ENCODE measurements at regions not wholly inside any gene's neighbourhood (a gene's known extent, or its start where the extent isn't known, plus 50 kb on each side); places are given as distances from the start of the nearest gene placed in this dataset.

DNA sequence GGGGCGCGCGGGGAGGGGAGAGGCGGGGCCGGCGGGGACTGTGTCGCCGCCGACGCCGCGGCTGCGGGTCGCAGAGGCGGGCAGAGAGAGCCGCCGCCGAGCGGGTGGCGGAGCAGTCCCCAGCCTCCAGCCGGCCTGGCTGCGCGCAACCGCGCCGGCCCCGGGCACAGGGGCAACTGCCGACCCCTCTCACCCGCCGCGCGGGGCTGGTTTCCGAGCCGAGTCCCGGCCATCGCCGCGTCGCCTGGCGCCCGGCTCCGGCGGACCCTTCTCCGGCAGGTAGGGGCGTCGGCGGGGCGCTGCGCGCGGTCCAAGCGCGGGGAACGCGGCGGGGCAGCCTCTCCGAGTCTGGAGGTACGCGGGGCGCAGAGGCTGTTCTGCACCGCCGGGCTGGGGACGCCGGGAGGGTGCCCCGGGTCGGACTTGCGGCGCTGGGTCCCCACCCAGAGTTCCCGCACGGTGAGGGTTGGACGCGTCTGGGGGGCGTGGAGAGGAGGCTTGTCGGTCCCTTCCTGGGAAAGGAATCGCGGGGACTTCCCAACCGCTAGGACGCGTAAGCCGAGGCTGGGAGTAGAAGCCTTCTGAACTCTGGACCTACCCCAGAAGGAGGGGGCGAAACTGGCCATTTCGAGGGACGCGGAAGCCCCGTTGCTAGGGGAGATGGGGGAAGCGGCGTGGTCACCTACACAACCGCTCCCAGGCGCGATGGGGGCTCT, 133.6 kb upstream of the MYO16 start:
- intact Hi-C loops (cut with DNase I), result no loop called here
- ATAC-seq (peak in 2 of 4 donors; percentile 51 to 59), FAIRE-seq (no peak), DNase-seq (peak in 2 of 6 donors; percentile 62 to 64)
- Histone ChIP-seq H3K9me3 (no peaks in the 10 kb centered on the region), H3K27ac (no peak overlapping the region), H3K4me1 (no peaks in the 10 kb centered on the region), H3K36me3 (no peaks in the 10 kb centered on the region), H3K4me3 (peak overlapping the region in 1 of 4 donors; percentile 26), H3K27me3 (peaks cover 0 to 14% (median 0%) of the 10 kb centered on the region in 4 donors)
- WGBS, 2 donors, result 1% methylated on average over 56 to 90 of the region's 90 CpGs
- TF ChIP-seq, protein P1, sequence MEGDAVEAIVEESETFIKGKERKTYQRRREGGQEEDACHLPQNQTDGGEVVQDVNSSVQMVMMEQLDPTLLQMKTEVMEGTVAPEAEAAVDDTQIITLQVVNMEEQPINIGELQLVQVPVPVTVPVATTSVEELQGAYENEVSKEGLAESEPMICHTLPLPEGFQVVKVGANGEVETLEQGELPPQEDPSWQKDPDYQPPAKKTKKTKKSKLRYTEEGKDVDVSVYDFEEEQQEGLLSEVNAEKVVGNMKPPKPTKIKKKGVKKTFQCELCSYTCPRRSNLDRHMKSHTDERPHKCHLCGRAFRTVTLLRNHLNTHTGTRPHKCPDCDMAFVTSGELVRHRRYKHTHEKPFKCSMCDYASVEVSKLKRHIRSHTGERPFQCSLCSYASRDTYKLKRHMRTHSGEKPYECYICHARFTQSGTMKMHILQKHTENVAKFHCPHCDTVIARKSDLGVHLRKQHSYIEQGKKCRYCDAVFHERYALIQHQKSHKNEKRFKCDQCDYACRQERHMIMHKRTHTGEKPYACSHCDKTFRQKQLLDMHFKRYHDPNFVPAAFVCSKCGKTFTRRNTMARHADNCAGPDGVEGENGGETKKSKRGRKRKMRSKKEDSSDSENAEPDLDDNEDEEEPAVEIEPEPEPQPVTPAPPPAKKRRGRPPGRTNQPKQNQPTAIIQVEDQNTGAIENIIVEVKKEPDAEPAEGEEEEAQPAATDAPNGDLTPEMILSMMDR (IDR thresholded peaks at IDR 0.05), result no peak

DNA sequence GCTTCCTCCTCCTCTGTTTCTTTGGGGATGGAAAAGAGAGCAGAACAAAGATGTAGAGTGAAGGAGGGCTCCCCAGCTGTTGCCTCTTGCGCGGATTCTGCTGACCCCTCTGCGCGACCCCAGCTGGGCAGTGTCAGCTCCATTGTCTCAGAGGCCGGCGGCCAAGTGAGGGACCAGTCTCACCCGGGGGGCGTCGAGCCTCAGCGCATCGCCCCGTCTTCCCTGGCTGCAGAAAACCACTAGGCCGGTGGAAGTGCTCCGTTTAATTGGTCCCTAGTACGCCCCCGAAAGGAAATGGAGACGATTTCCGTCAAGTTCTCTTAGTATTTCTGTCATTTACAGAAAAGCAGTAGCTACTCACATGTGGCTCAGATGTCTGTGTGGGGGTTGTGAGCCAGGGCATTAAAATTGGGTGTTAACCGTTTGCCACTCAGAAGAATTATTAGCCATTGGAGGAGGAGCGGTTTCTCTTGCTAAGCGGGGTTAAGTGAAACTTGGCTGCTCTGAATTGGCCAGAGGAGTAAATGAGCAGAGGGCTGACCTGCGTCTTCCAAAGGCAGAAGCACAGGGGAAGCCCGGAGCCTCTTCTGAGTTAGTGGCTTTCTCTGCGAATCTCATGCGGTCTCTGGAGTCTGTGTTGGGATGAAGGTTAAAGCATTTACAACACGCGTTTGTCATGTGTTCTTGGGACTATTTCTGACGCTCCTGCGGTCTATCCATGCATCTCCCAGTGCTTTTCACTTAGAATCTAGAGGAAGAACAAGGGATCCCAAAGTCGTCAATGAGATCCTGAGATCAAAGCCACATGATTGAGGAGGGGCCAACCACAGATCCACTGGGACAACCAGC, 132.8 kb upstream of the MYO16 start:
- DNase-seq (no peak), FAIRE-seq (no peak), ATAC-seq (peak in 2 of 4 donors; percentile 28 to 32)
- Histone ChIP-seq H3K36me3 (no peaks in the 10 kb centered on the region), H3K4me1 (no peaks in the 10 kb centered on the region), H3K27ac (no peak overlapping the region), H3K4me3 (peak overlapping the region in 1 of 4 donors; percentile 26), H3K9me3 (no peaks in the 10 kb centered on the region), H3K27me3 (peaks cover 0 to 14% (median 0%) of the 10 kb centered on the region in 4 donors)
- intact Hi-C loops (cut with DNase I), result no loop called here
- TF ChIP-seq, protein P1 (IDR thresholded peaks at IDR 0.05), result no peak
- 4 to 5% methylated on average over 30 of the region's 30 CpGs for WGBS, 2 donors

DNA sequence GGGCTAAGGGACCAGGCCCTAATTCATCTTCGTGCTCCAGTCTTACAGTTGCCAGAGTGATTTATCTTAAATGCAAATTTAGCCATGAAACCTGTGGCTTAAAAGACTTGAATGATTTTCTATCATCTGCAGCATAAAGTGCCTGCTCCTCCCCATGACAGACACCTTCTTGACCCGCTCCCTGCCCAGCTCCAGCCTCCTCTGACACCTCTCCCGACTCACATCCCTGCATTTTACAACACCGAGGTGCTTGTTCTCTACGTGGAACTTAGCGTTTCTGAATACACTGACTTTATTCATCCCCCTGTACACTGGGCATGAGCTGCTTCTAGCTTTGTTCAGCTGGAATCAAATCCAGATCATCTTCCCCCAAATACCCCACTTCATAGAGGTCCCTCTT, 128.7 kb upstream of the MYO16 start:
- TF ChIP-seq, protein P1 (IDR thresholded peaks at IDR 0.05), result no peak
- Histone ChIP-seq H3K9me3 (no peaks in the 10 kb centered on the region), H3K36me3 (no peaks in the 10 kb centered on the region), H3K27ac (no peak overlapping the region), H3K4me3 (no peak overlapping the region), H3K4me1 (no peaks in the 10 kb centered on the region), H3K27me3 (peaks cover 0 to 9% (median 0%) of the 10 kb centered on the region in 4 donors)
- DNase-seq (no peak), FAIRE-seq (no peak), ATAC-seq (no peak)
- intact Hi-C loops (cut with DNase I), result no loop called here
- 37 to 58% methylated on average over 6 of the region's 6 CpGs for WGBS, 2 donors

DNA sequence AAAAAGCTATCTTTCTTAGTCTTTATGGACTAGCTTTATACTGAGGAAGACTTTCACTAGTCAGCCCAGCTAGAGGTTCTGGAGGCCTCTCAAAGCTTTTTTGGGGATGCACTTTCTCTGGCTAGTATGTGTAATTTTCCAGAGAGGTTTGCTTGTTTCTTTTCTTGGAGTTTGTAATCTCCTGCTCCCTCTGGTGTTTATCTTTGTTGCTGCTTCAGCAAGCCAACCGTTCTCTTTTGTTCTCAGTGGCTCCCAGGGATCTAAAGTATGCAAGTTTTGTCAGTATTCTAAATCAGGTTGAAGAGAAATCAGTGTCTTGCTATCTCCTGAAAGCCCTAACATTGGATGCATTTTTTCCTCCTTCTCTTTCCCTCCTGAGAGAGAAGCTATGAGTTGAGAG, 121.1 kb upstream of the MYO16 start:
- no peak for DNase-seq
- no peak for ATAC-seq
- no peaks in the 10 kb centered on the region for H3K4me1 ChIP-seq
- no peak overlapping the region for H3K27ac ChIP-seq
- H3K36me3 ChIP-seq, result no peaks in the 10 kb centered on the region
- H3K27me3 ChIP-seq, result no peaks in the 10 kb centered on the region
- H3K4me3 ChIP-seq, result no peak overlapping the region
- intact Hi-C loops (cut with DNase I), result no loop called here
- no peaks in the 10 kb centered on the region for H3K9me3 ChIP-seq
- no peak for FAIRE-seq
- 0 to 9% methylated on average over 1 of the region's 1 CpG for WGBS, 2 donors
- TF ChIP-seq, protein P1 (IDR thresholded peaks at IDR 0.05), result no peak
